ENCODE measurements at regions not wholly inside any gene's neighbourhood (a gene's known extent, or its start where the extent isn't known, plus 50 kb on each side); places are given as distances from the start of the nearest gene placed in this dataset.

GRCh38 chr1:238279694-238280380 lies 389.1 kb upstream of the ZP4 start:
- H3K27me3 Mint-ChIP-seq (ENCODE audit: low read depth) = no peaks in the 10 kb centered on the region; the same call in 1 of the 2 replicates
- peaks cover 1% of the 10 kb centered on the region; the same call in 1 of the 2 replicates for H3K4me1 Mint-ChIP-seq
- peaks cover 39% of the 10 kb centered on the region for H3K9me3 Mint-ChIP-seq
- H3K27ac Mint-ChIP-seq = no peak overlapping the region
- no peak for DNase-seq (ENCODE audit: low spot score)
- no peak for ATAC-seq
- TF ChIP-seq, protein P1, sequence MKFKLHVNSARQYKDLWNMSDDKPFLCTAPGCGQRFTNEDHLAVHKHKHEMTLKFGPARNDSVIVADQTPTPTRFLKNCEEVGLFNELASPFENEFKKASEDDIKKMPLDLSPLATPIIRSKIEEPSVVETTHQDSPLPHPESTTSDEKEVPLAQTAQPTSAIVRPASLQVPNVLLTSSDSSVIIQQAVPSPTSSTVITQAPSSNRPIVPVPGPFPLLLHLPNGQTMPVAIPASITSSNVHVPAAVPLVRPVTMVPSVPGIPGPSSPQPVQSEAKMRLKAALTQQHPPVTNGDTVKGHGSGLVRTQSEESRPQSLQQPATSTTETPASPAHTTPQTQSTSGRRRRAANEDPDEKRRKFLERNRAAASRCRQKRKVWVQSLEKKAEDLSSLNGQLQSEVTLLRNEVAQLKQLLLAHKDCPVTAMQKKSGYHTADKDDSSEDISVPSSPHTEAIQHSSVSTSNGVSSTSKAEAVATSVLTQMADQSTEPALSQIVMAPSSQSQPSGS (CRISPR knock-in tag; IDR thresholded peaks at IDR 0.05; ENCODE audit: borderline replicate concordance, low read depth) = no peak
- TF ChIP-seq CTCF (IDR thresholded peaks at IDR 0.05) = no peak
- no peak for TF ChIP-seq JUN (CRISPR knock-in tag; IDR thresholded peaks at IDR 0.05)
- TF ChIP-seq ZNF138 (CRISPR knock-in tag; conservative IDR thresholded peaks at IDR 0.05) = no peak
- no peak for TF ChIP-seq JAZF1 (CRISPR knock-in tag; IDR thresholded peaks at IDR 0.05)
- TF ChIP-seq TEAD4 (CRISPR knock-in tag; IDR thresholded peaks at IDR 0.05) = no peak
- TF ChIP-seq, protein P2, sequence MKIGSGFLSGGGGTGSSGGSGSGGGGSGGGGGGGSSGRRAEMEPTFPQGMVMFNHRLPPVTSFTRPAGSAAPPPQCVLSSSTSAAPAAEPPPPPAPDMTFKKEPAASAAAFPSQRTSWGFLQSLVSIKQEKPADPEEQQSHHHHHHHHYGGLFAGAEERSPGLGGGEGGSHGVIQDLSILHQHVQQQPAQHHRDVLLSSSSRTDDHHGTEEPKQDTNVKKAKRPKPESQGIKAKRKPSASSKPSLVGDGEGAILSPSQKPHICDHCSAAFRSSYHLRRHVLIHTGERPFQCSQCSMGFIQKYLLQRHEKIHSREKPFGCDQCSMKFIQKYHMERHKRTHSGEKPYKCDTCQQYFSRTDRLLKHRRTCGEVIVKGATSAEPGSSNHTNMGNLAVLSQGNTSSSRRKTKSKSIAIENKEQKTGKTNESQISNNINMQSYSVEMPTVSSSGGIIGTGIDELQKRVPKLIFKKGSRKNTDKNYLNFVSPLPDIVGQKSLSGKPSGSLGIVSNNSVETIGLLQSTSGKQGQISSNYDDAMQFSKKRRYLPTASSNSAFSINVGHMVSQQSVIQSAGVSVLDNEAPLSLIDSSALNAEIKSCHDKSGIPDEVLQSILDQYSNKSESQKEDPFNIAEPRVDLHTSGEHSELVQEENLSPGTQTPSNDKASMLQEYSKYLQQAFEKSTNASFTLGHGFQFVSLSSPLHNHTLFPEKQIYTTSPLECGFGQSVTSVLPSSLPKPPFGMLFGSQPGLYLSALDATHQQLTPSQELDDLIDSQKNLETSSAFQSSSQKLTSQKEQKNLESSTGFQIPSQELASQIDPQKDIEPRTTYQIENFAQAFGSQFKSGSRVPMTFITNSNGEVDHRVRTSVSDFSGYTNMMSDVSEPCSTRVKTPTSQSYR (CRISPR knock-in tag; IDR thresholded peaks at IDR 0.05) = no peak
- no peak for TF ChIP-seq NFYB (CRISPR knock-in tag; conservative IDR thresholded peaks at IDR 0.05; ENCODE audit: low read depth)
- no peak for TF ChIP-seq STAT6 (CRISPR knock-in tag; conservative IDR thresholded peaks at IDR 0.05; ENCODE audit: low read depth)
- TF ChIP-seq SOX15 (CRISPR knock-in tag; IDR thresholded peaks at IDR 0.05) = no peak
- TF ChIP-seq ZNF512 (CRISPR knock-in tag; IDR thresholded peaks at IDR 0.05; ENCODE audit: borderline replicate concordance) = no peak
- no peak for TF ChIP-seq AFF4 (CRISPR knock-in tag; IDR thresholded peaks at IDR 0.05; ENCODE audit: borderline replicate concordance)
- TF ChIP-seq FOXK1 (CRISPR knock-in tag; IDR thresholded peaks at IDR 0.05) = no peak
- TF ChIP-seq ZNF416 (CRISPR knock-in tag; IDR thresholded peaks at IDR 0.05) = no peak
- no peak for TF ChIP-seq RELA (CRISPR knock-in tag; IDR thresholded peaks at IDR 0.05; ENCODE audit: borderline replicate concordance)
- no peak for TF ChIP-seq AR (CRISPR knock-in tag; IDR thresholded peaks at IDR 0.05)
- TF ChIP-seq, protein P3, sequence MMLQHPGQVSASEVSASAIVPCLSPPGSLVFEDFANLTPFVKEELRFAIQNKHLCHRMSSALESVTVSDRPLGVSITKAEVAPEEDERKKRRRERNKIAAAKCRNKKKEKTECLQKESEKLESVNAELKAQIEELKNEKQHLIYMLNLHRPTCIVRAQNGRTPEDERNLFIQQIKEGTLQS (CRISPR knock-in tag; conservative IDR thresholded peaks at IDR 0.05) = no peak
- CTCF ChIA-PET = no interaction called here
- H3K36me3 Mint-ChIP-seq = peaks cover 33% of the 10 kb centered on the region
- POLR2A ChIA-PET = no interaction called here
- H3K4me3 Mint-ChIP-seq = no peak overlapping the region
